ENCODE measurements at regions not wholly inside any gene's neighbourhood (a gene's known extent, or its start where the extent isn't known, plus 50 kb on each side); places are given as distances from the start of the nearest gene placed in this dataset.
"Not testable (repeated sequence)": the region's sequence is repeated elsewhere in the genome, so short reads cannot be mapped to it uniquely, and the experiment has no call there.

- H3K9me3 ChIP-seq (ENCODE audit: insufficient read depth, low read depth, low read length) = no peaks in the 10 kb centered on the region; the same call in 1 of the 2 replicates
- H3K4me3 ChIP-seq (ENCODE audit: low read length) = no peak overlapping the region
- no peak overlapping the region for H3K9ac ChIP-seq (ENCODE audit: low read depth, low read length)
- no peaks in the 10 kb centered on the region for H3K36me3 ChIP-seq (ENCODE audit: insufficient read depth, low read depth, low read length)
- H3K27me3 ChIP-seq (ENCODE audit: insufficient read depth, low read length) = no peaks in the 10 kb centered on the region
- H3K4me1 ChIP-seq (ENCODE audit: insufficient read depth, low read length) = no peaks in the 10 kb centered on the region
- H3K27ac ChIP-seq (ENCODE audit: low read length) = no peak overlapping the region
Observed at GRCh38 chr14:59009967-59010366, 178.5 kb upstream of the DAAM1 start.

GRCh38 chr14:59013672-59014298 is 174.7 kb upstream of the DAAM1 start:
- no peak overlapping the region for H3K9ac ChIP-seq (ENCODE audit: low read depth, low read length)
- peaks cover 3% of the 10 kb centered on the region; the same call in 1 of the 2 replicates for H3K4me1 ChIP-seq (ENCODE audit: insufficient read depth, low read length)
- H3K27ac ChIP-seq (ENCODE audit: low read length) = no peak overlapping the region
- no peaks in the 10 kb centered on the region; the same call in 1 of the 2 replicates for H3K9me3 ChIP-seq (ENCODE audit: insufficient read depth, low read depth, low read length)
- H3K27me3 ChIP-seq (ENCODE audit: insufficient read depth, low read length) = no peaks in the 10 kb centered on the region
- no peak overlapping the region for H3K4me3 ChIP-seq (ENCODE audit: low read length)
- H3K36me3 ChIP-seq (ENCODE audit: insufficient read depth, low read depth, low read length) = no peaks in the 10 kb centered on the region

- Histone ChIP-seq H3K27ac (ENCODE audit: low read length) (no peak overlapping the region), H3K4me1 (ENCODE audit: insufficient read depth, low read length) (peaks cover 3% of the 10 kb centered on the region; the same call in 1 of the 2 replicates), H3K4me3 (ENCODE audit: low read length) (no peak overlapping the region), H3K9ac (ENCODE audit: low read depth, low read length) (no peak overlapping the region), H3K27me3 (ENCODE audit: insufficient read depth, low read length) (no peaks in the 10 kb centered on the region), H3K9me3 (ENCODE audit: insufficient read depth, low read depth, low read length) (no peaks in the 10 kb centered on the region; the same call in 1 of the 2 replicates), H3K36me3 (ENCODE audit: insufficient read depth, low read depth, low read length) (no peaks in the 10 kb centered on the region)
Observed at GRCh38 chr14:59015482-59015881, 173.0 kb upstream of the DAAM1 start.

- no peak overlapping the region for H3K9ac ChIP-seq (ENCODE audit: low read depth, low read length)
Observed at GRCh38 chr14:59017285-59017965, 171.0 kb upstream of the DAAM1 start.

GRCh38 chr14:59018460-59018859 is 170.0 kb upstream of the DAAM1 start:
- Histone ChIP-seq H3K4me3 (ENCODE audit: low read length) (no peak overlapping the region), H3K36me3 (ENCODE audit: insufficient read depth, low read depth, low read length) (no peaks in the 10 kb centered on the region), H3K9me3 (ENCODE audit: insufficient read depth, low read depth, low read length) (no peaks in the 10 kb centered on the region), H3K27me3 (ENCODE audit: insufficient read depth, low read length) (no peaks in the 10 kb centered on the region), H3K9ac (ENCODE audit: low read depth, low read length) (no peak overlapping the region), H3K27ac (ENCODE audit: low read length) (no peak overlapping the region), H3K4me1 (ENCODE audit: insufficient read depth, low read length) (peaks cover 3% of the 10 kb centered on the region; the same call in 1 of the 2 replicates)

More at GRCh38 chr14:59017285-59017965, 171.0 kb upstream of the DAAM1 start:
- Histone ChIP-seq H3K4me1 (ENCODE audit: insufficient read depth, low read length) (peaks cover 3% of the 10 kb centered on the region; the same call in 1 of the 2 replicates), H3K9me3 (ENCODE audit: insufficient read depth, low read depth, low read length) (no peaks in the 10 kb centered on the region; the same call in 1 of the 2 replicates), H3K4me3 (ENCODE audit: low read length) (no peak overlapping the region), H3K27me3 (ENCODE audit: insufficient read depth, low read length) (no peaks in the 10 kb centered on the region), H3K27ac (ENCODE audit: low read length) (no peak overlapping the region), H3K36me3 (ENCODE audit: insufficient read depth, low read depth, low read length) (no peaks in the 10 kb centered on the region)

- Histone ChIP-seq H3K4me3 (ENCODE audit: low read length) (no peak overlapping the region), H3K9me3 (ENCODE audit: insufficient read depth, low read depth, low read length) (no peaks in the 10 kb centered on the region), H3K9ac (ENCODE audit: low read depth, low read length) (no peak overlapping the region), H3K27ac (ENCODE audit: low read length) (no peak overlapping the region), H3K4me1 (ENCODE audit: insufficient read depth, low read length) (peaks cover 3% of the 10 kb centered on the region; the same call in 1 of the 2 replicates), H3K27me3 (ENCODE audit: insufficient read depth, low read length) (no peaks in the 10 kb centered on the region), H3K36me3 (ENCODE audit: insufficient read depth, low read depth, low read length) (no peaks in the 10 kb centered on the region)
Observed at GRCh38 chr14:59018978-59019377, 169.5 kb upstream of the DAAM1 start.

GRCh38 chr14:59020382-59020781 is 168.1 kb upstream of the DAAM1 start:
- Histone ChIP-seq H3K27ac (ENCODE audit: low read length) (no peak overlapping the region), H3K4me1 (ENCODE audit: insufficient read depth, low read length) (peaks cover 3% of the 10 kb centered on the region; the same call in 1 of the 2 replicates), H3K4me3 (ENCODE audit: low read length) (no peak overlapping the region)

GRCh38 chr14:59022144-59022543 is 166.3 kb upstream of the DAAM1 start:
- H3K27ac ChIP-seq (ENCODE audit: low read length) = no peak overlapping the region
- no peaks in the 10 kb centered on the region for H3K4me1 ChIP-seq (ENCODE audit: insufficient read depth, low read length)
- H3K9me3 ChIP-seq (ENCODE audit: insufficient read depth, low read depth, low read length) = no peaks in the 10 kb centered on the region
- H3K27me3 ChIP-seq (ENCODE audit: insufficient read depth, low read length) = no peaks in the 10 kb centered on the region
- no peaks in the 10 kb centered on the region for H3K36me3 ChIP-seq (ENCODE audit: insufficient read depth, low read depth, low read length)
- no peak overlapping the region for H3K4me3 ChIP-seq (ENCODE audit: low read length)
- no peak overlapping the region for H3K9ac ChIP-seq (ENCODE audit: low read depth, low read length)

More at GRCh38 chr14:59020382-59020781, 168.1 kb upstream of the DAAM1 start:
- no peaks in the 10 kb centered on the region for H3K27me3 ChIP-seq (ENCODE audit: insufficient read depth, low read length)
- H3K9me3 ChIP-seq (ENCODE audit: insufficient read depth, low read depth, low read length) = no peaks in the 10 kb centered on the region
- H3K9ac ChIP-seq (ENCODE audit: low read depth, low read length) = no peak overlapping the region
- H3K36me3 ChIP-seq (ENCODE audit: insufficient read depth, low read depth, low read length) = no peaks in the 10 kb centered on the region

- Histone ChIP-seq H3K27ac (ENCODE audit: low read length) (no peak overlapping the region), H3K36me3 (ENCODE audit: insufficient read depth, low read depth, low read length) (no peaks in the 10 kb centered on the region), H3K4me1 (ENCODE audit: insufficient read depth, low read length) (peaks cover 7% of the 10 kb centered on the region; the same call in 1 of the 2 replicates), H3K9me3 (ENCODE audit: insufficient read depth, low read depth, low read length) (no peaks in the 10 kb centered on the region), H3K4me3 (ENCODE audit: low read length) (no peak overlapping the region), H3K9ac (ENCODE audit: low read depth, low read length) (no peak overlapping the region), H3K27me3 (ENCODE audit: insufficient read depth, low read length) (no peaks in the 10 kb centered on the region)
Observed at GRCh38 chr14:59026081-59026480, 162.4 kb upstream of the DAAM1 start.

- not testable (repeated sequence) for H3K36me3 ChIP-seq (ENCODE audit: insufficient read depth, low read depth, low read length); H3K4me3 ChIP-seq (ENCODE audit: low read length); H3K4me1 ChIP-seq (ENCODE audit: insufficient read depth, low read length); H3K9me3 ChIP-seq (ENCODE audit: insufficient read depth, low read depth, low read length); H3K9ac ChIP-seq (ENCODE audit: low read depth, low read length); H3K27ac ChIP-seq (ENCODE audit: low read length); H3K27me3 ChIP-seq (ENCODE audit: insufficient read depth, low read length)
Observed at GRCh38 chr14:59026640-59027039, 161.8 kb upstream of the DAAM1 start.

GRCh38 chr14:59028476-59029202 is 159.8 kb upstream of the DAAM1 start:
- Histone ChIP-seq H3K9me3 (ENCODE audit: insufficient read depth, low read depth, low read length) (no peaks in the 10 kb centered on the region), H3K4me3 (ENCODE audit: low read length) (no peak overlapping the region), H3K36me3 (ENCODE audit: insufficient read depth, low read depth, low read length) (no peaks in the 10 kb centered on the region), H3K4me1 (ENCODE audit: insufficient read depth, low read length) (peaks cover 7% of the 10 kb centered on the region; the same call in 1 of the 2 replicates), H3K27ac (ENCODE audit: low read length) (no peak overlapping the region), H3K27me3 (ENCODE audit: insufficient read depth, low read length) (no peaks in the 10 kb centered on the region), H3K9ac (ENCODE audit: low read depth, low read length) (no peak overlapping the region; the same call in 1 of the 2 replicates)
